ENCODE measurements at regions not wholly inside any gene's neighbourhood (a gene's known extent, or its start where the extent isn't known, plus 50 kb on each side); places are given as distances from the start of the nearest gene placed in this dataset.

GRCh38 chr3:20909511-20909910 is 723.5 kb upstream of the SGO1 start:
- no peak for DNase-seq (ENCODE audit: low spot score)

GRCh38 chr3:20905210-20905805 is 719.3 kb upstream of the SGO1 start:
- no peak for DNase-seq (ENCODE audit: low spot score)

- no peak for DNase-seq (ENCODE audit: low spot score)
Observed at GRCh38 chr3:20904671-20905070, 718.7 kb upstream of the SGO1 start.

GRCh38 chr3:20898962-20899361 is 713.0 kb upstream of the SGO1 start:
- DNase-seq (ENCODE audit: low spot score): no peak

GRCh38 chr3:20890111-20890519 is 704.1 kb upstream of the SGO1 start:
- DNase-seq (ENCODE audit: low spot score): no peak

GRCh38 chr3:20878691-20879090 is 692.7 kb upstream of the SGO1 start:
- no peak for DNase-seq (ENCODE audit: low spot score)

- DNase-seq (ENCODE audit: low spot score): no peak
Observed at GRCh38 chr3:20873235-20873634, 687.2 kb upstream of the SGO1 start.

- DNase-seq (ENCODE audit: low spot score): no peak
Observed at GRCh38 chr3:20870106-20870899, 684.3 kb upstream of the SGO1 start.

GRCh38 chr3:20865803-20866202 is 679.8 kb upstream of the SGO1 start:
- DNase-seq (ENCODE audit: low spot score): no peak

GRCh38 chr3:20861454-20861853 is 675.4 kb upstream of the SGO1 start:
- no peak for DNase-seq (ENCODE audit: low spot score)

- peak; percentile 23 for DNase-seq (ENCODE audit: low spot score)
Observed at GRCh38 chr3:20857636-20858035, 671.6 kb upstream of the SGO1 start.

GRCh38 chr3:20853890-20854289 is 667.9 kb upstream of the SGO1 start:
- no peak for DNase-seq (ENCODE audit: low spot score)

- no peak for DNase-seq (ENCODE audit: low spot score)
Observed at GRCh38 chr3:20852712-20853111, 666.7 kb upstream of the SGO1 start.

GRCh38 chr3:20849975-20850374 is 664.0 kb upstream of the SGO1 start:
- DNase-seq (ENCODE audit: low spot score): no peak

GRCh38 chr3:20846832-20847231 is 660.8 kb upstream of the SGO1 start:
- DNase-seq (ENCODE audit: low spot score): no peak

GRCh38 chr3:20846066-20846465 is 660.1 kb upstream of the SGO1 start:
- no peak for DNase-seq (ENCODE audit: low spot score)

GRCh38 chr3:20844851-20845250 is 658.8 kb upstream of the SGO1 start:
- DNase-seq (ENCODE audit: low spot score): no peak

- no peak for DNase-seq (ENCODE audit: low spot score)
Observed at GRCh38 chr3:20842594-20843436, 656.8 kb upstream of the SGO1 start.

GRCh38 chr3:20842002-20842401 is 656.0 kb upstream of the SGO1 start:
- DNase-seq (ENCODE audit: low spot score): no peak

GRCh38 chr3:20837676-20838302 is 651.8 kb upstream of the SGO1 start:
- DNase-seq (ENCODE audit: low spot score): no peak

GRCh38 chr3:20836801-20837200 is 650.8 kb upstream of the SGO1 start:
- no peak for DNase-seq (ENCODE audit: low spot score)

GRCh38 chr3:20832963-20833362 is 647.0 kb upstream of the SGO1 start:
- DNase-seq (ENCODE audit: low spot score): no peak

All from hepatic stellate cell (primary cell).